Breast epithelium (tissue), 3 donors: ENCODE measurements at regions not wholly inside any gene's neighbourhood (a gene's known extent, or its start where the extent isn't known, plus 50 kb on each side); places are given as distances from the start of the nearest gene placed in this dataset.

Experiments
- CTCF ChIP-seq, 3 donors: fragments of 450-650 bp; IDR thresholded peaks; one replicate each; pipeline ENCODE4 v1.5.1; 2016 to 2017; ENCODE audit warnings: antibody characterized with exemption in 3 of 3, mild to moderate bottlenecking in 3 of 3, moderate library complexity in 3 of 3
- POLR2A ChIP-seq: fragments of 450-650 bp; IDR thresholded peaks from one replicate; pipeline ENCODE4 v1.6.1; 2016; ENCODE audit warnings: antibody characterized with exemption, mild to moderate bottlenecking, moderate library complexity
- POLR2AphosphoS5 ChIP-seq, 3 donors: sonication (generic); formaldehyde crosslinking; IDR thresholded peaks; one replicate each; pipeline ENCODE4 v1.6.1; 2017; ENCODE audit warnings: antibody characterized with exemption in 3 of 3

GRCh38 chr2:118186858-118187254 is 98.6 kb downstream of the INSIG2 start:
- TF ChIP-seq CTCF (IDR thresholded peaks at IDR 0.05) (no peak), POLR2AphosphoS5 (IDR thresholded peaks at IDR 0.05) (no peak), POLR2A (no peak)
